GM23338 (cell line): ENCODE measurements at regions not wholly inside any gene's neighbourhood (a gene's known extent, or its start where the extent isn't known, plus 50 kb on each side); places are given as distances from the start of the nearest gene placed in this dataset.

Source experiments
- ATAC-seq: fragments of 200-7000 bp; cut with Tn5 transposase; 3 replicates; pipeline ENCODE4 v1.9.1; 2020
- DNase-seq: peaks from one replicate; pipeline ENCODE4 v3.0.0-alpha.2; 2015; ENCODE audit warnings: low spot score
- H2AFZ ChIP-seq: fragments of 200-600 bp; sonication (generic); 2 replicates; pipeline ENCODE4 v1.8.0; 2016; ENCODE audit warnings: antibody characterized with exemption, mild to moderate bottlenecking, moderate library complexity
- H3F3A ChIP-seq: fragments of 200-600 bp; sonication (generic); replicated peaks from 2 replicates; pipeline ENCODE4 v1.8.0; 2017; ENCODE audit warnings: antibody characterized with exemption, mixed run types, low read depth
- H3K27ac ChIP-seq: fragments of 200-600 bp; sonication (generic); 2 replicates; pipeline ENCODE4 v1.6.1; 2016; ENCODE audit warnings: low read depth
- H3K27me3 ChIP-seq: fragments of 200-600 bp; sonication (generic); 2 replicates; pipeline ENCODE4 v1.8.0; 2016; ENCODE audit warnings: mild to moderate bottlenecking, mixed run types, moderate library complexity; ENCODE audit not compliant: insufficient read depth
- H3K36me3 ChIP-seq: fragments of 200-600 bp; sonication (generic); 2 replicates; pipeline ENCODE4 v1.8.0; 2016; ENCODE audit warnings: mild to moderate bottlenecking; ENCODE audit not compliant: insufficient read depth
- H3K4me1 ChIP-seq: fragments of 200-600 bp; sonication (generic); 2 replicates; pipeline ENCODE4 v1.8.0; 2016; ENCODE audit warnings: mild to moderate bottlenecking, moderate library complexity; ENCODE audit not compliant: insufficient read depth
- H3K4me2 ChIP-seq: fragments of 200-600 bp; sonication (generic); 2 replicates; pipeline ENCODE4 v1.7.1; 2017; ENCODE audit warnings: mixed run types
- H3K4me3 ChIP-seq: fragments of 200-600 bp; sonication (generic); 2 replicates; pipeline ENCODE4 v1.6.1; 2016; ENCODE audit warnings: mixed run types
- H3K79me2 ChIP-seq: fragments of 200-600 bp; sonication (generic); replicated peaks from 2 replicates; pipeline ENCODE4 v1.8.0; 2017; ENCODE audit warnings: mild to moderate bottlenecking; ENCODE audit not compliant: insufficient read depth
- H3K9me2 ChIP-seq: fragments of 200-600 bp; sonication (generic); 2 replicates; pipeline ENCODE4 v1.8.0; 2017; ENCODE audit not compliant: insufficient read depth
- H4K20me1 ChIP-seq: fragments of 200-600 bp; sonication (generic); replicated peaks from 2 replicates; pipeline ENCODE4 v1.8.0; 2017; ENCODE audit warnings: mild to moderate bottlenecking; ENCODE audit not compliant: insufficient read depth
- H3K27ac Mint-ChIP-seq: 2 replicates; pipeline ENCODE4 v1.8.0; 2020; ENCODE audit warnings: inconsistent platforms, mild to moderate bottlenecking, moderate library complexity, mixed read lengths
- H3K27me3 Mint-ChIP-seq: 3 replicates; pipeline ENCODE4 v1.8.0; 2022; ENCODE audit warnings: low read depth, mild to moderate bottlenecking, moderate library complexity, mixed read lengths, inconsistent platforms; ENCODE audit not compliant: insufficient read depth, poor library complexity
- H3K36me3 Mint-ChIP-seq: 3 replicates; pipeline ENCODE4 v1.8.0; 2021; ENCODE audit warnings: low read depth, mild to moderate bottlenecking, inconsistent platforms, moderate library complexity, mixed read lengths
- H3K4me1 Mint-ChIP-seq: 3 replicates; pipeline ENCODE4 v1.8.0; 2020; ENCODE audit warnings: mild to moderate bottlenecking, inconsistent platforms, mixed read lengths
- H3K4me3 Mint-ChIP-seq: 3 replicates; pipeline ENCODE4 v1.8.0; 2021; ENCODE audit warnings: moderate library complexity, mild to moderate bottlenecking, inconsistent platforms, mixed read lengths
- H3K9me3 Mint-ChIP-seq: 3 replicates; pipeline ENCODE4 v1.8.0; 2020; ENCODE audit warnings: moderate library complexity, mild to moderate bottlenecking, inconsistent platforms, mixed read lengths
- CREB1 ChIP-seq: fragments of 250-450 bp; sonication (Bioruptor Pico); IDR thresholded peaks from 2 replicates; pipeline ENCODE4 v1.5.0; 2020; ENCODE audit warnings: low read depth, mild to moderate bottlenecking, moderate library complexity
- EZH2phosphoT487 ChIP-seq: fragments of 200-600 bp; sonication (generic); IDR thresholded peaks from one replicate; pipeline ENCODE4 v1.8.1; 2018; ENCODE audit warnings: antibody characterized with exemption; ENCODE audit not compliant: unreplicated experiment
- JUNB ChIP-seq: IDR thresholded peaks from one replicate; pipeline ENCODE4 v1.6.1; 2016; ENCODE audit warnings: antibody characterized with exemption; ENCODE audit not compliant: unreplicated experiment
- NANOG ChIP-seq: IDR thresholded peaks from 2 replicates; pipeline ENCODE4 v1.6.1; 2016; ENCODE audit warnings: antibody characterized with exemption, borderline replicate concordance
- STAT1 ChIP-seq: IDR thresholded peaks from one replicate; pipeline ENCODE4 v1.6.1; 2016; ENCODE audit warnings: antibody characterized with exemption; ENCODE audit not compliant: unreplicated experiment
- ZNF114 ChIP-seq: fragments of 250-450 bp; sonication (Bioruptor Pico); IDR thresholded peaks from 2 replicates; pipeline ENCODE4 v1.5.0; 2020; ENCODE audit warnings: mild to moderate bottlenecking, moderate library complexity
- ZNF331 ChIP-seq: fragments of 250-450 bp; sonication (Bioruptor Pico); IDR thresholded peaks from 2 replicates; pipeline ENCODE4 v1.5.0; 2020; ENCODE audit warnings: low read depth, mild to moderate bottlenecking, moderate library complexity
- TF ChIP-seq, protein P1 (sequence below): fragments of 250-450 bp; sonication (Bioruptor Pico); IDR thresholded peaks from 2 replicates; pipeline ENCODE4 v1.5.0; 2020; ENCODE audit warnings: mild to moderate bottlenecking, moderate library complexity
- TF ChIP-seq, protein P2 (sequence below), 2 experiments: fragments of 200-600 bp in 1 of 2; sonication (generic) in 1 of 2; conservative IDR thresholded peaks; 2 replicates each; pipeline versions ENCODE4 v1.5.1 to v1.6.1; 2016 to 2017; ENCODE audit warnings: antibody characterized with exemption in 2 of 2, low read depth in 2 of 2, mild to moderate bottlenecking in 2 of 2, moderate library complexity in 1 of 2
- TF ChIP-seq, protein P3 (sequence below): IDR thresholded peaks from 2 replicates; pipeline ENCODE4 v1.6.1; 2016; ENCODE audit warnings: antibody characterized with exemption

DNA sequence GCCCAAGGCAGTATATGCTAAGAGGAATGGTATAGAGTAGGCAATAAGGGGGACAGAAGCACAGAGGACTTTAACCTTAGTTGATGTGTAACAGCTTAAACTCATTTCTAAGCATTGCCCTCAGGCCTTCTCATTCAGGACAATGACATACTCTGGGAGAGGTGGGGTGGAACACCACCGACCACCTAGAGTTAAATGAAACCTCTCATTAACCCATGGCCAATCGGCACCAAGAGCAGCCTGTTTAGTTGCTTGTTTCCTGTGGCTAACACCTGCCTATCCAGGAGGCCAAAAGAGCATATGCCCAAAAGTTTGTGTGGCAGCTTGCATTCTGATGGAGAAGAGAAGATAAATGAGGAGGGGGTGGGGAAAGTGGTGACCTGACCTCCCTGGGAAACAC, 50.0 kb downstream of the PABIR2 start:
- Histone ChIP-seq H3K9me2 (no peaks in the 10 kb centered on the region), H2AFZ (no peak overlapping the region), H3K4me2 (no peak overlapping the region), H3K27ac (no peak overlapping the region), H3K27me3 (no peaks in the 10 kb centered on the region), H3K79me2 (no peaks in the 10 kb centered on the region), H4K20me1 (no peaks in the 10 kb centered on the region), H3K4me1 (no peaks in the 10 kb centered on the region), H3F3A (no peaks in the 10 kb centered on the region), H3K4me3 (no peak overlapping the region), H3K36me3 (no peaks in the 10 kb centered on the region)
- Mint-ChIP-seq H3K4me1 (peaks cover 6% of the 10 kb centered on the region; the same call in 2 of the 3 replicates), H3K9me3 (no peaks in the 10 kb centered on the region; the same call in 2 of the 3 replicates), H3K27ac (no peak overlapping the region), H3K27me3 (peaks cover 2% of the 10 kb centered on the region), H3K36me3 (no peaks in the 10 kb centered on the region), H3K4me3 (no peak overlapping the region)
- no peak for DNase-seq
- TF ChIP-seq JUNB: no peak
- TF ChIP-seq, protein P1, sequence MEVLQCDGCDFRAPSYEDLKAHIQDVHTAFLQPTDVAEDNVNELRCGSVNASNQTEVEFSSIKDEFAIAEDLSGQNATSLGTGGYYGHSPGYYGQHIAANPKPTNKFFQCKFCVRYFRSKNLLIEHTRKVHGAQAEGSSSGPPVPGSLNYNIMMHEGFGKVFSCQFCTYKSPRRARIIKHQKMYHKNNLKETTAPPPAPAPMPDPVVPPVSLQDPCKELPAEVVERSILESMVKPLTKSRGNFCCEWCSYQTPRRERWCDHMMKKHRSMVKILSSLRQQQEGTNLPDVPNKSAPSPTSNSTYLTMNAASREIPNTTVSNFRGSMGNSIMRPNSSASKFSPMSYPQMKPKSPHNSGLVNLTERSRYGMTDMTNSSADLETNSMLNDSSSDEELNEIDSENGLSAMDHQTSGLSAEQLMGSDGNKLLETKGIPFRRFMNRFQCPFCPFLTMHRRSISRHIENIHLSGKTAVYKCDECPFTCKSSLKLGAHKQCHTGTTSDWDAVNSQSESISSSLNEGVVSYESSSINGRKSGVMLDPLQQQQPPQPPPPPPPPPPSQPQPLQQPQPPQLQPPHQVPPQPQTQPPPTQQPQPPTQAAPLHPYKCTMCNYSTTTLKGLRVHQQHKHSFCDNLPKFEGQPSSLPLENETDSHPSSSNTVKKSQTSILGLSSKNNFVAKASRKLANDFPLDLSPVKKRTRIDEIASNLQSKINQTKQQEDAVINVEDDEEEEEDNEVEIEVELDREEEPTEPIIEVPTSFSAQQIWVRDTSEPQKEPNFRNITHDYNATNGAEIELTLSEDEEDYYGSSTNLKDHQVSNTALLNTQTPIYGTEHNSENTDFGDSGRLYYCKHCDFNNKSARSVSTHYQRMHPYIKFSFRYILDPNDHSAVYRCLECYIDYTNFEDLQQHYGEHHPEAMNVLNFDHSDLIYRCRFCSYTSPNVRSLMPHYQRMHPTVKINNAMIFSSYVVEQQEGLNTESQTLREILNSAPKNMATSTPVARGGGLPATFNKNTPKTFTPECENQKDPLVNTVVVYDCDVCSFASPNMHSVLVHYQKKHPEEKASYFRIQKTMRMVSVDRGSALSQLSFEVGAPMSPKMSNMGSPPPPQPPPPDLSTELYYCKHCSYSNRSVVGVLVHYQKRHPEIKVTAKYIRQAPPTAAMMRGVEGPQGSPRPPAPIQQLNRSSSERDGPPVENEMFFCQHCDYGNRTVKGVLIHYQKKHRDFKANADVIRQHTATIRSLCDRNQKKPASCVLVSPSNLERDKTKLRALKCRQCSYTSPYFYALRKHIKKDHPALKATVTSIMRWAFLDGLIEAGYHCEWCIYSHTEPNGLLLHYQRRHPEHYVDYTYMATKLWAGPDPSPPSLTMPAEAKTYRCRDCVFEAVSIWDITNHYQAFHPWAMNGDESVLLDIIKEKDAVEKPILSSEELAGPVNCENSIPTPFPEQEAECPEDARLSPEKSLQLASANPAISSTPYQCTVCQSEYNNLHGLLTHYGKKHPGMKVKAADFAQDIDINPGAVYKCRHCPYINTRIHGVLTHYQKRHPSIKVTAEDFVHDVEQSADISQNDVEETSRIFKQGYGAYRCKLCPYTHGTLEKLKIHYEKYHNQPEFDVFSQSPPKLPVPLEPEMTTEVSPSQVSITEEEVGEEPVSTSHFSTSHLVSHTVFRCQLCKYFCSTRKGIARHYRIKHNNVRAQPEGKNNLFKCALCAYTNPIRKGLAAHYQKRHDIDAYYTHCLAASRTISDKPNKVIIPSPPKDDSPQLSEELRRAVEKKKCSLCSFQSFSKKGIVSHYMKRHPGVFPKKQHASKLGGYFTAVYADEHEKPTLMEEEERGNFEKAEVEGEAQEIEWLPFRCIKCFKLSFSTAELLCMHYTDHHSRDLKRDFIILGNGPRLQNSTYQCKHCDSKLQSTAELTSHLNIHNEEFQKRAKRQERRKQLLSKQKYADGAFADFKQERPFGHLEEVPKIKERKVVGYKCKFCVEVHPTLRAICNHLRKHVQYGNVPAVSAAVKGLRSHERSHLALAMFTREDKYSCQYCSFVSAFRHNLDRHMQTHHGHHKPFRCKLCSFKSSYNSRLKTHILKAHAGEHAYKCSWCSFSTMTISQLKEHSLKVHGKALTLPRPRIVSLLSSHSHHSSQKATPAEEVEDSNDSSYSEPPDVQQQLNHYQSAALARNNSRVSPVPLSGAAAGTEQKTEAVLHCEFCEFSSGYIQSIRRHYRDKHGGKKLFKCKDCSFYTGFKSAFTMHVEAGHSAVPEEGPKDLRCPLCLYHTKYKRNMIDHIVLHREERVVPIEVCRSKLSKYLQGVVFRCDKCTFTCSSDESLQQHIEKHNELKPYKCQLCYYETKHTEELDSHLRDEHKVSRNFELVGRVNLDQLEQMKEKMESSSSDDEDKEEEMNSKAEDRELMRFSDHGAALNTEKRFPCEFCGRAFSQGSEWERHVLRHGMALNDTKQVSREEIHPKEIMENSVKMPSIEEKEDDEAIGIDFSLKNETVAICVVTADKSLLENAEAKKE (CRISPR knock-in tag): no peak
- TF ChIP-seq, protein P2, sequence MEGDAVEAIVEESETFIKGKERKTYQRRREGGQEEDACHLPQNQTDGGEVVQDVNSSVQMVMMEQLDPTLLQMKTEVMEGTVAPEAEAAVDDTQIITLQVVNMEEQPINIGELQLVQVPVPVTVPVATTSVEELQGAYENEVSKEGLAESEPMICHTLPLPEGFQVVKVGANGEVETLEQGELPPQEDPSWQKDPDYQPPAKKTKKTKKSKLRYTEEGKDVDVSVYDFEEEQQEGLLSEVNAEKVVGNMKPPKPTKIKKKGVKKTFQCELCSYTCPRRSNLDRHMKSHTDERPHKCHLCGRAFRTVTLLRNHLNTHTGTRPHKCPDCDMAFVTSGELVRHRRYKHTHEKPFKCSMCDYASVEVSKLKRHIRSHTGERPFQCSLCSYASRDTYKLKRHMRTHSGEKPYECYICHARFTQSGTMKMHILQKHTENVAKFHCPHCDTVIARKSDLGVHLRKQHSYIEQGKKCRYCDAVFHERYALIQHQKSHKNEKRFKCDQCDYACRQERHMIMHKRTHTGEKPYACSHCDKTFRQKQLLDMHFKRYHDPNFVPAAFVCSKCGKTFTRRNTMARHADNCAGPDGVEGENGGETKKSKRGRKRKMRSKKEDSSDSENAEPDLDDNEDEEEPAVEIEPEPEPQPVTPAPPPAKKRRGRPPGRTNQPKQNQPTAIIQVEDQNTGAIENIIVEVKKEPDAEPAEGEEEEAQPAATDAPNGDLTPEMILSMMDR (conservative IDR thresholded peaks at IDR 0.05; ENCODE audit: low read depth in 2 of 2): no peak
- no peak for TF ChIP-seq EZH2phosphoT487
- TF ChIP-seq ZNF331 (CRISPR knock-in tag): no peak
- no peak for TF ChIP-seq NANOG
- no peak for TF ChIP-seq ZNF114 (CRISPR knock-in tag)
- no peak for TF ChIP-seq CREB1 (CRISPR knock-in tag)
- TF ChIP-seq STAT1: no peak
- TF ChIP-seq, protein P3, sequence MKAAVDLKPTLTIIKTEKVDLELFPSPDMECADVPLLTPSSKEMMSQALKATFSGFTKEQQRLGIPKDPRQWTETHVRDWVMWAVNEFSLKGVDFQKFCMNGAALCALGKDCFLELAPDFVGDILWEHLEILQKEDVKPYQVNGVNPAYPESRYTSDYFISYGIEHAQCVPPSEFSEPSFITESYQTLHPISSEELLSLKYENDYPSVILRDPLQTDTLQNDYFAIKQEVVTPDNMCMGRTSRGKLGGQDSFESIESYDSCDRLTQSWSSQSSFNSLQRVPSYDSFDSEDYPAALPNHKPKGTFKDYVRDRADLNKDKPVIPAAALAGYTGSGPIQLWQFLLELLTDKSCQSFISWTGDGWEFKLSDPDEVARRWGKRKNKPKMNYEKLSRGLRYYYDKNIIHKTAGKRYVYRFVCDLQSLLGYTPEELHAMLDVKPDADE: no peak
- ATAC-seq: no peak
